SK-N-SH (cell line): ENCODE measurements at regions not wholly inside any gene's neighbourhood (a gene's known extent, or its start where the extent isn't known, plus 50 kb on each side); places are given as distances from the start of the nearest gene placed in this dataset.

Source experiments
- CTCF ChIA-PET: fragments of 300-600, 350-600 bp; formaldehyde crosslinking; extraction: SDS; loops from one replicate; lab custom pipeline; 2021; lab: Yijun Ruan, JAX
- POLR2A ChIA-PET: fragments of 350-600 bp; sonication (Branson Sonifier 250); formaldehyde crosslinking; extraction: SDS; loops from one replicate; lab custom pipeline; 2020; ENCODE audit warnings: antibody characterized with exemption, inconsistent platforms; lab: Yijun Ruan, JAX
- DNase-seq: peaks from one replicate; pipeline ENCODE4 v3.0.0; 2012
- H2AFZ ChIP-seq: fragments of 200-600 bp; sonication (generic); 2 replicates; pipeline ENCODE4 v1.8.1; 2016; ENCODE audit warnings: antibody characterized with exemption, mild to moderate bottlenecking, low read depth
- H3F3A ChIP-seq: fragments of 200-600 bp; sonication (generic); replicated peaks from 2 replicates; pipeline ENCODE3; 2016; ENCODE audit warnings: antibody characterized with exemption, mild to moderate bottlenecking; ENCODE audit not compliant: insufficient read depth
- H3K27ac ChIP-seq, 2 experiments: fragments of 200-500 bp in 1 of 2; fragments of 200-600 bp in 1 of 2; sonication (Bioruptor generic) in 1 of 2; sonication (generic), shearing (Covaris generic) in 1 of 2; 2 replicates each; pipeline versions ENCODE4 v1.5.1 to v1.6.1; 2014 to 2016; ENCODE audit warnings: low read depth in 2 of 2, inconsistent platforms in 1 of 2, low read length in 1 of 2, mild to moderate bottlenecking in 1 of 2, mixed read lengths in 1 of 2
- H3K27me3 ChIP-seq: fragments of 200-600 bp; sonication (generic), shearing (Covaris generic); 2 replicates; pipeline ENCODE4 v1.6.1; 2016; ENCODE audit warnings: mixed run types; ENCODE audit not compliant: insufficient read depth
- H3K36me3 ChIP-seq, 2 experiments: fragments of 200-500 bp in 1 of 2; fragments of 200-600 bp in 1 of 2; sonication (Bioruptor generic) in 1 of 2; sonication (generic) in 1 of 2; replicated peaks in 1 of 2; 2 replicates each; pipeline versions ENCODE3 to v1.5.1; 2014 to 2016; ENCODE audit warnings: low read length in 1 of 2, mild to moderate bottlenecking in 1 of 2; ENCODE audit not compliant: insufficient read depth in 2 of 2, control insufficient read depth in 1 of 2
- H3K4me1 ChIP-seq, 2 experiments: fragments of 200-500 bp in 1 of 2; fragments of 200-600 bp in 1 of 2; sonication (Bioruptor generic) in 1 of 2; sonication (generic), shearing (Covaris generic) in 1 of 2; 2 replicates each; pipeline versions ENCODE4 v1.5.1 to v1.6.1; 2014 to 2016; ENCODE audit warnings: low read depth in 1 of 2, low read length in 1 of 2, mixed run types in 1 of 2; ENCODE audit not compliant: insufficient read depth in 2 of 2, control insufficient read depth in 1 of 2
- H3K4me2 ChIP-seq: fragments of 200-600 bp; sonication (generic), shearing (Covaris generic); 2 replicates; pipeline ENCODE4 v1.6.1; 2017; ENCODE audit warnings: mixed run types
- H3K4me3 ChIP-seq, 2 experiments: fragments of 200-500 bp in 1 of 2; fragments of 200-600 bp in 1 of 2; sonication (Bioruptor generic) in 1 of 2; sonication (generic), shearing (Covaris generic) in 1 of 2; 2 replicates each; pipeline versions ENCODE4 v1.5.1 to v1.8.1; 2014 to 2016; ENCODE audit warnings: low read depth in 2 of 2, inconsistent platforms in 1 of 2, low read length in 1 of 2, mild to moderate bottlenecking in 1 of 2, mixed read lengths in 1 of 2, moderate library complexity in 1 of 2
- H3K79me2 ChIP-seq: fragments of 200-600 bp; sonication (generic); 2 replicates; pipeline ENCODE4 v1.8.1; 2017; ENCODE audit warnings: mild to moderate bottlenecking; ENCODE audit not compliant: insufficient read depth
- H3K9ac ChIP-seq: fragments of 200-600 bp; sonication (generic); 2 replicates; pipeline ENCODE4 v1.6.1; 2017; ENCODE audit warnings: mixed run types
- H3K9me2 ChIP-seq: fragments of 200-600 bp; sonication (generic); 2 replicates; pipeline ENCODE4 v1.6.1; 2017; ENCODE audit warnings: mixed run types
- H3K9me3 ChIP-seq: fragments of 200-600 bp; sonication (generic); 2 replicates; pipeline ENCODE4 v1.6.1; 2017; ENCODE audit warnings: mixed run types, mild to moderate bottlenecking, moderate library complexity
- H4K20me1 ChIP-seq: fragments of 200-600 bp; sonication (generic); 2 replicates; pipeline ENCODE4 v1.6.1; 2017; ENCODE audit warnings: mild to moderate bottlenecking, mixed run types; ENCODE audit not compliant: insufficient read depth
- EP300 ChIP-seq, 2 experiments: IDR thresholded peaks; 2 replicates each; pipeline versions ENCODE4 v1.4.0 to v1.6.1; 2012; ENCODE audit warnings: borderline replicate concordance in 1 of 2, low read depth in 1 of 2, low read length in 1 of 2
- FOSL2 ChIP-seq: IDR thresholded peaks from 2 replicates; pipeline ENCODE4 v1.4.0; 2012; ENCODE audit warnings: low read depth, mild to moderate bottlenecking, moderate library complexity, borderline replicate concordance
- FOXJ3 ChIP-seq: sonication (generic); formaldehyde crosslinking; IDR thresholded peaks from 2 replicates; pipeline ENCODE4 v1.5.1; 2020; ENCODE audit warnings: mild to moderate bottlenecking, missing genetic modification reagents
- FOXM1 ChIP-seq: IDR thresholded peaks from 2 replicates; pipeline ENCODE4 v1.4.0; 2012; ENCODE audit warnings: low read depth, mild to moderate bottlenecking
- JUND ChIP-seq: IDR thresholded peaks from 2 replicates; pipeline ENCODE4 v1.4.0; 2012
- NFIC ChIP-seq: IDR thresholded peaks from 2 replicates; pipeline ENCODE4 v1.4.0; 2012; ENCODE audit warnings: borderline replicate concordance
- RAD21 ChIP-seq: IDR thresholded peaks from 2 replicates; pipeline ENCODE4 v1.6.1; 2012; ENCODE audit warnings: mild to moderate bottlenecking, low read length
- RFX5 ChIP-seq: IDR thresholded peaks from 2 replicates; pipeline ENCODE4 v1.6.1; 2012; ENCODE audit warnings: mild to moderate bottlenecking, improper control_type of control experiment, low read length
- SMC3 ChIP-seq: IDR thresholded peaks from 2 replicates; pipeline ENCODE4 v1.6.1; 2012; ENCODE audit warnings: low read depth, low read length, improper control_type of control experiment
- TCF12 ChIP-seq: IDR thresholded peaks from 2 replicates; pipeline ENCODE4 v1.4.0; 2012
- TEAD4 ChIP-seq: IDR thresholded peaks from 2 replicates; pipeline ENCODE4 v1.4.0; 2012; ENCODE audit warnings: mild to moderate bottlenecking, borderline replicate concordance; ENCODE audit not compliant: insufficient read depth
- YY1 ChIP-seq: IDR thresholded peaks from 2 replicates; pipeline ENCODE4 v1.4.0; 2012; ENCODE audit warnings: low read depth, mild to moderate bottlenecking
- TF ChIP-seq, protein P1 (sequence below): IDR thresholded peaks from 2 replicates; pipeline ENCODE4; 2012
- TF ChIP-seq, protein P2 (sequence below): IDR thresholded peaks from 2 replicates; pipeline ENCODE4 v1.4.0; 2012; ENCODE audit warnings: low read depth, borderline replicate concordance
- TF ChIP-seq, protein P3 (sequence below): IDR thresholded peaks from 2 replicates; pipeline ENCODE4 v1.4.0; 2012; ENCODE audit warnings: low read depth
- TF ChIP-seq, protein P4 (sequence below): IDR thresholded peaks from 2 replicates; pipeline ENCODE4 v1.4.0; 2012; ENCODE audit warnings: low read depth, borderline replicate concordance

DNA sequence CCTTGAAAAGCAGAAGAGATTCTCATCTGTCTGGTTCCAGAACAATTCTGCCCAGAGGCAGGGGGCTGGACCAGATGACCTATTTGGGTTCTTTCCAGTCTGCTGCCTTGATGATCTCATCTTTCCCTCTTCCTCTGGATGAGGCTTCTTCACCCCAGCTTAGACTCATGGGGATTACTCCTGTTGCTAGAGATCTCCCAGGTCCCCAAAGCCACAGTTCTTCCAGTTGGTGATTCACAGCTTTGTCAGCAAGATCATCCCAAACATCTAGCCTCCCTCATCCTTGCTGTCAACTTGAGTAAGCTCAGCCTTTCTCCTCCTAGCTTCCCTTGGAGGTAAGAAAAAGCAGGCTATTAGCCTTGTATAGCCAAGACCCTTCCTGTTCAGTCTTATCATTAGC lies 64.2 kb upstream of the PJA1 start:
- POLR2A ChIA-PET: no interaction called here
- TF ChIP-seq FOXM1 (no peak), YY1 (no peak), TEAD4 (no peak), FOXJ3 (CRISPR knock-in tag) (no peak), EP300 (IDR thresholded peaks at IDR 0.05; ENCODE audit: borderline replicate concordance in 1 of 2, low read depth in 1 of 2, low read length in 1 of 2) (no peak), RFX5 (no peak), RAD21 (no peak), TCF12 (peak; percentile 41; the same call in 1 of the 2 replicates), JUND (0 out of 2 replicates have a peak, but pooled peaks have one; percentile 8), FOSL2 (peak; percentile 27; the same call in 1 of the 2 replicates), NFIC (no peak), SMC3 (no peak)
- TF ChIP-seq, protein P1, sequence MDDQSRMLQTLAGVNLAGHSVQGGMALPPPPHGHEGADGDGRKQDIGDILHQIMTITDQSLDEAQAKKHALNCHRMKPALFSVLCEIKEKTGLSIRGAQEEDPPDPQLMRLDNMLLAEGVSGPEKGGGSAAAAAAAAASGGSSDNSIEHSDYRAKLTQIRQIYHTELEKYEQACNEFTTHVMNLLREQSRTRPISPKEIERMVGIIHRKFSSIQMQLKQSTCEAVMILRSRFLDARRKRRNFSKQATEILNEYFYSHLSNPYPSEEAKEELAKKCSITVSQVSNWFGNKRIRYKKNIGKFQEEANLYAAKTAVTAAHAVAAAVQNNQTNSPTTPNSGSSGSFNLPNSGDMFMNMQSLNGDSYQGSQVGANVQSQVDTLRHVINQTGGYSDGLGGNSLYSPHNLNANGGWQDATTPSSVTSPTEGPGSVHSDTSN: no peak
- TF ChIP-seq, protein P2, sequence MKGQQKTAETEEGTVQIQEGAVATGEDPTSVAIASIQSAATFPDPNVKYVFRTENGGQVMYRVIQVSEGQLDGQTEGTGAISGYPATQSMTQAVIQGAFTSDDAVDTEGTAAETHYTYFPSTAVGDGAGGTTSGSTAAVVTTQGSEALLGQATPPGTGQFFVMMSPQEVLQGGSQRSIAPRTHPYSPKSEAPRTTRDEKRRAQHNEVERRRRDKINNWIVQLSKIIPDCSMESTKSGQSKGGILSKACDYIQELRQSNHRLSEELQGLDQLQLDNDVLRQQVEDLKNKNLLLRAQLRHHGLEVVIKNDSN: no peak
- TF ChIP-seq, protein P3, sequence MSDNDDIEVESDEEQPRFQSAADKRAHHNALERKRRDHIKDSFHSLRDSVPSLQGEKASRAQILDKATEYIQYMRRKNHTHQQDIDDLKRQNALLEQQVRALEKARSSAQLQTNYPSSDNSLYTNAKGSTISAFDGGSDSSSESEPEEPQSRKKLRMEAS: no peak
- TF ChIP-seq, protein P4, sequence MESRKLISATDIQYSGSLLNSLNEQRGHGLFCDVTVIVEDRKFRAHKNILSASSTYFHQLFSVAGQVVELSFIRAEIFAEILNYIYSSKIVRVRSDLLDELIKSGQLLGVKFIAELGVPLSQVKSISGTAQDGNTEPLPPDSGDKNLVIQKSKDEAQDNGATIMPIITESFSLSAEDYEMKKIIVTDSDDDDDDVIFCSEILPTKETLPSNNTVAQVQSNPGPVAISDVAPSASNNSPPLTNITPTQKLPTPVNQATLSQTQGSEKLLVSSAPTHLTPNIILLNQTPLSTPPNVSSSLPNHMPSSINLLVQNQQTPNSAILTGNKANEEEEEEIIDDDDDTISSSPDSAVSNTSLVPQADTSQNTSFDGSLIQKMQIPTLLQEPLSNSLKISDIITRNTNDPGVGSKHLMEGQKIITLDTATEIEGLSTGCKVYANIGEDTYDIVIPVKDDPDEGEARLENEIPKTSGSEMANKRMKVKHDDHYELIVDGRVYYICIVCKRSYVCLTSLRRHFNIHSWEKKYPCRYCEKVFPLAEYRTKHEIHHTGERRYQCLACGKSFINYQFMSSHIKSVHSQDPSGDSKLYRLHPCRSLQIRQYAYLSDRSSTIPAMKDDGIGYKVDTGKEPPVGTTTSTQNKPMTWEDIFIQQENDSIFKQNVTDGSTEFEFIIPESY: no peak
- Histone ChIP-seq H3K4me1 (no peaks in the 10 kb centered on the region; a peak in 1 of 4 replicates), H3K9me3 (no peaks in the 10 kb centered on the region), H3F3A (no peaks in the 10 kb centered on the region), H2AFZ (no peak overlapping the region), H3K4me2 (no peak overlapping the region), H3K36me3 (no peaks in the 10 kb centered on the region), H3K9me2 (no peaks in the 10 kb centered on the region), H3K27me3 (no peaks in the 10 kb centered on the region), H4K20me1 (no peaks in the 10 kb centered on the region), H3K9ac (no peak overlapping the region), H3K79me2 (no peaks in the 10 kb centered on the region), H3K27ac (no peak overlapping the region), H3K4me3 (no peak overlapping the region)
- CTCF ChIA-PET: interaction anchor here (0.8 kb wide), 1 partner anchor 402 kb away, joined by 4 read pairs; no protein-coding TSS in a partner anchor
- no peak for DNase-seq
